Fibroblast of villous mesenchyme (primary cell): ENCODE measurements at regions not wholly inside any gene's neighbourhood (a gene's known extent, or its start where the extent isn't known, plus 50 kb on each side); places are given as distances from the start of the nearest gene placed in this dataset.

ENCODE experiments used
- DNase-seq: peaks from one replicate; pipeline ENCODE4 v3.0.0-alpha.2; 2010; ENCODE audit warnings: low read depth
- H3K4me3 ChIP-seq: 2 replicates; pipeline ENCODE4 v1.5.1; 2011; ENCODE audit warnings: low read depth, mild to moderate bottlenecking, low read length
- CTCF ChIP-seq: IDR thresholded peaks from 2 replicates; pipeline ENCODE4 v1.5.1; 2012; ENCODE audit warnings: low read depth, mild to moderate bottlenecking, low read length; ENCODE audit not compliant: insufficient read depth

DNA sequence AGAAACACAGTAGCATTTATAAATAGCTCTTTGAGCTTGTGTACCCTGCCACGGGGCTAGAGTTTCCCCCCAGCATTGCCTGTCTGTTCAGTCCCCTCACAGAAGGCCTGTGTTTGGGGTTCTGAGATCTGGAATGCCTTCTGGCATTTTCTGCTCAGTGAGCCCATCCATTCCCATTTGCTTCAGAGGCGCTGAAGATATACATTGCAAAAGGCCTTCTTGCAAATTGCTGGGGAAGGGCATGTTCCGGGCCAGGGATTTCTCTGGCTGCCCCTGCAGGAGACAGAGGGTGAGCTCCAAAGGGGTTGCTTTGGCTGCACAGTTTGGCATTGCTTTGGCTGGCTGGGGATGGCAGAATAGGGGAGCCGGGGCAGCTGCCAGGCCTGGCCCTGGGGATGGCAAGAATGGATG lies 308.4 kb downstream of the MSX2 start:
- TF ChIP-seq CTCF, result no peak
- DNase-seq, result no peak
- no peak overlapping the region for H3K4me3 ChIP-seq

DNA sequence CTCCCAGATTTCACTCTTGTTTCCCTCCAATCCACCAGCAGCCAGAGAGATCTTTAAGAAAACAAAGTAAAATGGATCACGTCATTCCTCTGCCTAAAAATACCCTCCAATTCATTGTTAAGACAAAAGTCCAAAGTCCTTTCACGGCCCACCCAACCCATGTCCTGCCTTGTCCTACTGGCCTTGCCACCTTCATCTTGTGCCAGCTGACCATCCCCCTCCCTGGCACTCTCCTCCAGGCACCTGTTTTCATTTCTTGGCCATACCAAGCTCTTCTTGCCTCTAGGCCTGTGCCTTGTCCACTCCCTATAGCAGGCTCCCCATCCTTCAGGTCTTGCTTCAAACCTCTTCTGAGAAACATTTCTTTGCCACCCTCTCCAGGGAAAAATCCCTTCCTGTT lies 307.6 kb downstream of the MSX2 start:
- DNase-seq, result no peak
- H3K4me3 ChIP-seq, result no peak overlapping the region
- TF ChIP-seq CTCF, result no peak

DNA sequence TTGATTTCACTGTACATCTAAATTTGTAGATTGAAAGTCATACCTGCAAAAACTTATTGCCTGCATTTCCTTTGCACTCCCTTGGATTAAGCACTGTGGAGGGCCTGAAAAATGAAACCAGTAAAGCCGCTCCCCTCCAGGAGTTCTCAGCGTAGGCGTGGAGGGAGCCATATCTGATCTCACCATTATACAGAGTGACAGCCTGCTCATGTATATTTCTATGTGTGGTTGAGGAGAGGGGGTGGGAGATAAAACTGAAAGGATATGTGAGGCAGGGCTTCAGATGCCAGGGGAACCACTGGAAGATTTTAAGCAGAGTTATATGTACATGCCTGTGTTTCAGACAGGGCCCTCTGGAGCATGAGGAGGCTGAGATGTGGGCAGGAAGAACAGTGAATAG lies 303.0 kb downstream of the MSX2 start:
- TF ChIP-seq CTCF, result no peak
- no peak for DNase-seq
- H3K4me3 ChIP-seq, result no peak overlapping the region

DNA sequence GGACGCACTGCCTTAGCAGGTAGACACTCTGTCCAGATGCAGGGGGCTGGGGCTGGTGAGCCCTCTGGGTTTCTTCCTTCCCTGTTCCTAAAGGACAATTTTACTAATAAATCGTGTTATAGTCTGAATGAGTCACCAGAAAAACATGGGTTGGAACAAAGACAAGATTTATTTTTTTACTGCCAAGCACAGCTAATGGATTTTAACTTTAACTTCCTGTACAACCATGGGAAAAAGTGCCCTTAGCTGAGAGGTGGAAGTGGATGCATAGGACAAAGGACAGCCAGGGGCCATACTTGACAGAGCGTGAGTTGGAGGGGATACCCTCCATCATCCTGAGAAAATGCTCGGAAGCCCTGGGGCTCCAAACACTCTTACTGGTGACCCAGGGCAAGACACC lies 300.7 kb downstream of the MSX2 start:
- no peak for TF ChIP-seq CTCF
- no peak for DNase-seq
- H3K4me3 ChIP-seq, result no peak overlapping the region

- no peak for TF ChIP-seq CTCF
- DNase-seq, result no peak
- H3K4me3 ChIP-seq, result no peak overlapping the region
Measured at GRCh38 chr5:175021841-175022625, 297.7 kb downstream of the MSX2 start.

GRCh38 chr5:175021321-175021720 lies 296.9 kb downstream of the MSX2 start:
- TF ChIP-seq CTCF, result no peak
- DNase-seq, result no peak
- no peak overlapping the region for H3K4me3 ChIP-seq

GRCh38 chr5:175015028-175015685 lies 290.8 kb downstream of the MSX2 start:
- no peak overlapping the region for H3K4me3 ChIP-seq
- TF ChIP-seq CTCF, result no peak
- DNase-seq, result no peak
